Lower lobe of right lung (tissue), 2 donors: ENCODE measurements at regions not wholly inside any gene's neighbourhood (a gene's known extent, or its start where the extent isn't known, plus 50 kb on each side); places are given as distances from the start of the nearest gene placed in this dataset.

Experiments used
- ATAC-seq, 2 donors: fragments of 200-7000 bp; cut with Tn5 transposase; one replicate each; pipeline ENCODE4 v1.9.1; 2020 to 2022; ENCODE audit warnings: mild to moderate bottlenecking in 2 of 2, moderate library complexity in 2 of 2
- DNase-seq: peaks from one replicate; pipeline ENCODE4 v3.0.0-alpha.2; 2020
- H3K27ac ChIP-seq: fragments of 200-600 bp; one replicate; pipeline ENCODE4 v1.8.0; 2022
- H3K27me3 ChIP-seq: fragments of 200-600 bp; one replicate; pipeline ENCODE4 v1.8.0; 2022; ENCODE audit warnings: low read depth
- H3K36me3 ChIP-seq: fragments of 200-600 bp; one replicate; pipeline ENCODE4 v1.8.0; 2022; ENCODE audit warnings: mild to moderate bottlenecking
- H3K4me1 ChIP-seq: fragments of 200-600 bp; one replicate; pipeline ENCODE4 v1.8.0; 2022
- H3K4me3 ChIP-seq: fragments of 200-600 bp; one replicate; pipeline ENCODE4 v1.8.0; 2022; ENCODE audit warnings: mild to moderate bottlenecking
- H3K9me3 ChIP-seq: fragments of 200-600 bp; one replicate; pipeline ENCODE4 v1.8.0; 2022
- intact Hi-C: fragments of 100-400 bp; cut with DNase I; formaldehyde crosslinking; loops from one replicate; pipeline ENCODE4 v1.11.0; 2022
- TF ChIP-seq, protein P1 (sequence below): fragments of 200-600 bp; IDR thresholded peaks from one replicate; pipeline ENCODE4 v1.8.0; 2022; ENCODE audit warnings: antibody characterized with exemption, mild to moderate bottlenecking
- donor health status: DM: no; HTN: yes; CAD: no; lungs with severe emphysema.

DNA sequence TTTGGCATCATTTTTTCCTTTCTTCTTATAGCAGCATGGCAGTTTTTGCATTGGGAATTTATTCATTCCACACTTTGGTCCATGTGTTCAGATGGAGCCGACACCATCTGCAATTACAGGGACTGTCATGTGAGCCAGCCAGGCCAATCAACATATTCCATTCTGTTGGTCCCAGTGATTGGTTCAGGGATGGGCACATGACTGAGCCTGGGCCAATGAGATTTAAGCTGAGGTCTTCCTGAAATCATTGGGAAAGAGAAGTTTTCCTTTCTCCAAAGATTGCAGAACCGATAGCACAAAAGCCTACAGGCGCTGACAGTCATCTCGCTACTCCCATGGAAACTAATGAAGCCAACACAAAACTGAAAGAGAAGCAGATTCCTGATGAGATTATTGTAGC lies 841.5 kb upstream of the TMEM132C start:
- Histone ChIP-seq H3K36me3 (no peaks in the 10 kb centered on the region), H3K27me3 (no peaks in the 10 kb centered on the region), H3K27ac (no peak overlapping the region), H3K4me1 (no peaks in the 10 kb centered on the region), H3K4me3 (no peak overlapping the region), H3K9me3 (no peaks in the 10 kb centered on the region)
- DNase-seq (no peak), ATAC-seq (no peak)
- TF ChIP-seq, protein P1, sequence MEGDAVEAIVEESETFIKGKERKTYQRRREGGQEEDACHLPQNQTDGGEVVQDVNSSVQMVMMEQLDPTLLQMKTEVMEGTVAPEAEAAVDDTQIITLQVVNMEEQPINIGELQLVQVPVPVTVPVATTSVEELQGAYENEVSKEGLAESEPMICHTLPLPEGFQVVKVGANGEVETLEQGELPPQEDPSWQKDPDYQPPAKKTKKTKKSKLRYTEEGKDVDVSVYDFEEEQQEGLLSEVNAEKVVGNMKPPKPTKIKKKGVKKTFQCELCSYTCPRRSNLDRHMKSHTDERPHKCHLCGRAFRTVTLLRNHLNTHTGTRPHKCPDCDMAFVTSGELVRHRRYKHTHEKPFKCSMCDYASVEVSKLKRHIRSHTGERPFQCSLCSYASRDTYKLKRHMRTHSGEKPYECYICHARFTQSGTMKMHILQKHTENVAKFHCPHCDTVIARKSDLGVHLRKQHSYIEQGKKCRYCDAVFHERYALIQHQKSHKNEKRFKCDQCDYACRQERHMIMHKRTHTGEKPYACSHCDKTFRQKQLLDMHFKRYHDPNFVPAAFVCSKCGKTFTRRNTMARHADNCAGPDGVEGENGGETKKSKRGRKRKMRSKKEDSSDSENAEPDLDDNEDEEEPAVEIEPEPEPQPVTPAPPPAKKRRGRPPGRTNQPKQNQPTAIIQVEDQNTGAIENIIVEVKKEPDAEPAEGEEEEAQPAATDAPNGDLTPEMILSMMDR, result no peak
- intact Hi-C loops, result no loop called here

DNA sequence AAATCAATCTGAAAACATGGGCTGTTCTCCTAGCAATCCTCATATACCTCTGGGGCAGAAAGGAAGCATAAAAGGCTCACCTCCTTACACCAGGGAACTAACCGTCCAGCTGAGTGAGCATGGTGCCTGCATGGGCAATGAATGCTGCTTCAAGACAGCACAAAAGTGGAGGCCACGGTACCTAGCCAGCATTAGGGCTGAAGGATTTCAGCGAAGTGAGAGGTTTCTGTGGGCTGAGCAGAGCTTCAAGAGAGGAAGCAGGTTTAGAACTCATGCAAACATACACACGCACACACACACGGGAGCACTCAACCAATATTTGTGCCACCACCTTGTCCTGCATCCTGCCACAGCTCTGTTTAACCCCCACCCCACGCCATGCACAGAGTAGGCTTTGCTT lies 838.5 kb upstream of the TMEM132C start:
- Histone ChIP-seq H3K9me3 (no peaks in the 10 kb centered on the region), H3K4me3 (no peak overlapping the region), H3K27me3 (no peaks in the 10 kb centered on the region), H3K4me1 (no peaks in the 10 kb centered on the region), H3K36me3 (no peaks in the 10 kb centered on the region), H3K27ac (no peak overlapping the region)
- TF ChIP-seq, protein P1, result no peak
- DNase-seq (no peak), ATAC-seq (no peak)
- intact Hi-C loops, result no loop called here

DNA sequence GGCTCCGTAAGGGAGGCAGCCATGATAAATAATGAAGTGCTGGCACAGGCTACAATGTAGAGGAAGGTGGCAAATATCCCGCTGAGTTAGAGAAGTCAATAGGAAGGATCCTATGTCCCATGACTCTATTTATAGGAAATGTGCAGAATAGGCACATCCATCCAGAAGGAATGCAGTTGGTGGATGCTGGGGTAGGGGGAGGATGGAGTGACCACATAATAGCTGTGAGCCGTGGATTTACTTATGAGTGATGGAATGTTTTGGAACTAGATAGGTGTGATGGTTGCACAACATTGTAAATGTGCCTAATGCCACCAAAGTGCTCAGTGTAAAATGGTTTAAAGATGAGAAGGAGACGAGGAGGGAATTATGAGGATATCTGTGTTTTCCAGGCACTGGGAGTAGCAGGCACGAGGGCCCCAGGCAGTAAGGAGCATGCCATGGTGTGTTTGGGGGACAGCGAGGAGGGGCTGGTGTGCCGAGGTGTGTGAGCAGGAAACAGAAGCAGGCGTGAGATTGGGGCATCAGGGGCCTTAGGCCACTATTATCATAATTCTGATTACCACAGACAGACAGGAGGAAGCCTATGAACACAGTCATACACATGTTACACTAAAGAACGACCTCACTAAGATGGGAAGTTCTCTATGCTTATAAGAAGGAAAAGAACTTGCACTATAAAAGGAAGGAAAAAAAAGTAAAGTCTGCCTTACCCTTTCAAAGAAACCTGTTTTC lies 837.3 kb upstream of the TMEM132C start:
- intact Hi-C loops, result no loop called here
- Histone ChIP-seq H3K4me3 (no peak overlapping the region), H3K27ac (no peak overlapping the region), H3K4me1 (no peaks in the 10 kb centered on the region), H3K27me3 (no peaks in the 10 kb centered on the region), H3K9me3 (no peaks in the 10 kb centered on the region), H3K36me3 (no peaks in the 10 kb centered on the region)
- ATAC-seq (no peak), DNase-seq (no peak)
- TF ChIP-seq, protein P1, result no peak

DNA sequence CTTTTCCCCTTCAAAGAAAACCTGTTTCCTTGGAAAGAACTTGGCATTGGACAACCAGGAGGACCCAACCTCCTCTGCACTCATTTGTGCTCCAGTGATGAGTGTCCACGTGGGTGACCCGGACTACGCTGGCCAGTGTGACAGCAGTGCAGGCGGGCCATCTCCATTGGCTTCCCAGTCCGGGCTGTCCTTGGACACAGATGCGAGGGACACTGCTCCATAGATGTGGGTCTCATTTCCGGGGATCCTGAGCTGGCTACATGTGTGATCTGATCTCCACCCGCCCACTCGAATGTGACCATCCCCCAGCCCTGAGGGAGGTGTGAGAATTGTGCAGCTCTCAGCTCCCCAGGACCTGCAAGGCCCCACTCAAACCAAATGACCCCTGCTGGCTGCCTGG lies 836.6 kb upstream of the TMEM132C start:
- Histone ChIP-seq H3K27me3 (no peaks in the 10 kb centered on the region), H3K4me3 (no peak overlapping the region), H3K36me3 (no peaks in the 10 kb centered on the region), H3K27ac (no peak overlapping the region), H3K9me3 (no peaks in the 10 kb centered on the region), H3K4me1 (no peaks in the 10 kb centered on the region)
- ATAC-seq (peak in 1 of 2 donors; percentile 39), DNase-seq (no peak)
- intact Hi-C loops, result no loop called here
- TF ChIP-seq, protein P1, result no peak

DNA sequence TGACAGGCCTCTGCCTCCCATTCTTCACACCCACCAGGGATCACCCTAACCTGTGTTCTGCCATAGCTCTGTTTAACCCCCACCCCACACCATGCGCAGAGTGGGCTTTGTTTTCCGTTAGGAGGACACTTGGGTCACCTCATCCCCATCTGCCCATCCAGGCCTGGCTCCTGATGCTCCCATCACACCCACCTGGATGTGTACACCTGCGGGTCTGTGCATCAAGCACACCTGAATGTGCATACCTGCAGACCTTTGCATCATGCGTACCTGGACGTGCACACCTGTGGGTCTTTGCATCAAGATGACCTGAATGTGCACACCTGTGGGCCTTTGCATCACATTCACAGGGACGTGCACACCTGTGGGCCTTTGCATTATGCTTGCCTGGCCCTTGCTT lies 835.8 kb upstream of the TMEM132C start:
- Histone ChIP-seq H3K27me3 (no peaks in the 10 kb centered on the region), H3K36me3 (no peaks in the 10 kb centered on the region), H3K27ac (no peak overlapping the region), H3K4me3 (no peak overlapping the region), H3K4me1 (no peaks in the 10 kb centered on the region), H3K9me3 (no peaks in the 10 kb centered on the region)
- DNase-seq, result no peak
- TF ChIP-seq, protein P1, result no peak
- intact Hi-C loops, result no loop called here
- ATAC-seq, result peak in 1 of 2 donors; percentile 22
